T-helper 2 cell (primary cell): ENCODE measurements at regions not wholly inside any gene's neighbourhood (a gene's known extent, or its start where the extent isn't known, plus 50 kb on each side); places are given as distances from the start of the nearest gene placed in this dataset.

ENCODE experiments used
- DNase-seq, 5 experiments: peaks; one replicate each; pipeline versions ENCODE4 v3.0.0 to v3.0.0-alpha.2; 2012 to 2022

DNA sequence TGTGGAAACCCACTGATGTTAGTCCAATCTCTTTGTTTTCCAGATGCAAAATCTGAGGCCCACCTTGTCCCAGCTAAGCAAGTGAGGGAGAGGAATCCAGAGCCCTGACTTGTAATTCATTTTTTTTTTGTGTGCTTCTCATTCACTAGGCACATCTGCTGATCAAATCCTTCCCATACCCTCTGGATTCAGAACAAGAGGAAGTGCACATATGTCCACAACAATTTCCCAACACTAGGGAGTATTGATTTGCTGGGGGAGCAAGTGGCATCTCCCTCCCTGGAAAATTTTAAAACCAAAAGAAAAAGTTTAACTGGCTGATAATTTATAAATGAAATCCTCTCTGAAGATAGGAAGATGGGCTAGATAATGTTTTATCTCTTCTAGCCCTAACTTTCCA, 94.6 kb upstream of the RFC3 start:
- no peak for DNase-seq

GRCh38 chr13:33723772-33724435, 94.0 kb upstream of the RFC3 start:
- DNase-seq: peak; percentile 14 to 90 (median 39)

- no peak for DNase-seq
Observed at GRCh38 chr13:33725340-33725739, 92.6 kb upstream of the RFC3 start.

- DNase-seq: no peak
Observed at GRCh38 chr13:33727297-33728083, 90.5 kb upstream of the RFC3 start.

DNA sequence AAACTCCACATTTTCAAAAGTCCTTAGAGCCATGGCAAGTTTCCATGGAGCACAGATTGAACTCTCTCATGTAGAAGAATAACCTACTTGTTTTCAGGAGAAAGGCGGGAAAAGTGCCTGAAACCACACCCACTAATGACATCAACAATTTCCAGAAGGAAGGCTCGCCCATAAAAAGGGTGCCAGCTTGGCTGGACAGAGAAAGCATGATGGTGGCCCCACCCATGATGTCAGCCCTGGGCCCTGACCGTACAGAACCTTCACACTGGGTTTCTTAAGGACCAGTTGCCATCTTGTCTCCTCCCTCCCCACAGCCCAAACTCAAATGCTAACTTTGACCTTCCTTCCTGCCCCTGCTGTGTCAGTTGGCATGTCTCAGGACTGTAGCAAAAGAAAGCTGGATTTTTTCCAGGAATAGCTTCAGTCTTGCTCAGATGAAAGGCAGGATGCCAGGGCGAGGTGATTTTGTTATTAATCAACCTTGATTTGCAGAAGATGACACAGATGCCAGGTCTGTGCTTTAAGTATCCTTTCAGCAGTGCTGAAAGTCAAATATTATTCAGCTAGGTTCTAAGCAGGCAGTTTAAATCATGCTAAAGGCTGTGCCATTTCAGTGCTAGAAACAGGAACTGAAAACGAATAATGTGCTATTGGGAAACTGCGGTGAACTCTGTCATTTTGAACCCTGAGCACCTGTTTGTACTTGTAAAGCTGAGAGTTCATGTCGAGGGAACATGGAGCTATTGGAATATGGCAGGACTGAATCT, 89.5 kb upstream of the RFC3 start:
- DNase-seq: peak in 1 of 5 experiments; percentile 34

DNA sequence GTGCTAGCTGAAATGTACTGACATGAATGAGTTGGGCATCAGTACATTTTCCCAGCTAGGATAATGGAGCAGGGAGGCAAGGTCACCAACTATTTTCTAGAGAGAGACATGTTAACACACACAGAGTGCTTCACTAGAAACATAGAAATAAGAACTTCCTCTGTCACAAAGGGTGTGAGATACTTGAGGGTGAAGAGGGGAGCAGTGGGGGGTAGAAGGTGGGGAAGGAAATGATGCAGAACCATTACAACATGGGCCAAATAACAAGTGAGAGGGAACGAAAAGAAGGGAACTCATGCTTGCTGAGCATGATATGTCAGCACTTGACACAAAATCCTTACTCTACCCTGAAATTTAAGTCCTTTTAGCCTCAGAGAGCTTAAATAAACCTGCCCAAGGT, 87.8 kb upstream of the RFC3 start:
- no peak for DNase-seq

DNA sequence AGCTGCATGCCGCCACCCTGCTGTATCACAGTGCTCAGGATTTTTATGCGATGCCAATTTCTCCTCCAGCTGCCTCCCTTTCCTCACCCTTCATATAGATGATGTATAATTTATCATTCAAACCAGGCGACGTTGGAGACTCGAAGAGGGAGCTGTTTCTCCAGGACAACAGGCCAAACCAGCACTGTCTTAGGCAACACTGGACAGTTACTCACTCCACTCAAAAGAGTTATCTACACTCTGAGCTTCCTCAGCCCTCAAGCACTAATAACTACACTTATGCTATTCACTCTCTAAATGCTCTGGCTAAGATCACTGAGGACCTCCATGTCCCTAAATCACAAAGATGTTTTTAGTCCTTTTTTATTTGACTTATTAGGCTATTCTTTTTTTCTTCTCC, 87.3 kb upstream of the RFC3 start:
- no peak for DNase-seq

- no peak for DNase-seq
Observed at GRCh38 chr13:33735276-33735675, 82.7 kb upstream of the RFC3 start.

DNA sequence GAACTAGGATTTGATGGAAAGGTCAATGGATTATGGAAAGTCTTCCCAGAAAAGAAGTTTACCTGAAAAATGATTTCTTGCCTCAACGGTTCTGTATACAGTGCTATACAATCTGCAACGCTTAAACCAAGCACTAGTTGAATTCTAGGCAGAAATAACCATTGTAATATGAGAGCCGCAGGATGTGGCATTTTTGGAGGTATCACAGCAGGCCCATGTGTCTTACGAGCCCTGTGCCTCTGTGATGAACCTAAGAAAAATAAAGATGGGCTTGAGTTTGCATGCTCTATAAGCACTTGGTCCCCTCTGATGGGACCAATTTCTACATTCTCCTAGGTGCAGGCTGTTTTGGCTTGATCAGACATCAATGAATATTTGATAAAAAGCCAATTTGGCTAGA, 78.7 kb upstream of the RFC3 start:
- no peak for DNase-seq

DNA sequence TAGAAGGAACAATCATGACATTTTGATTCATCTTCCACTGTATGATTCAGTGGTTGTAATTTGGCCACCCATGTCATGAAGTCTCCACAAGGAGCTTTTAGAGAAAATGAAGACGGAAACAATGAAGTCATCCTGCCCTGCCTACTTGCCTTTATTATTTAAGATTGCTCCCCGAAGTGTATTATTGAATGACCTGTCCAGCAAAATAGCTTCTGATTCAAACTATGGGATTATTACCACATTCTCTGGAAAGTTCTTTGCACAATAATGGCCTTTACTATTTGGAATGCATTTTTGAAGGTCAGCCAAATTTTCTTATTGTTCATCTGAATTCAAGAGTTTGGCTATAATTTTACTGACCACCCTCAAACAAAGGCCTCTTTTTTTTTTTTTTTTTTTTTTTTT, 77.8 kb upstream of the RFC3 start:
- no peak for DNase-seq

GRCh38 chr13:33742321-33742720, 75.6 kb upstream of the RFC3 start:
- DNase-seq: no peak

GRCh38 chr13:33743438-33744368, 74.2 kb upstream of the RFC3 start:
- DNase-seq: peak in 2 of 5 experiments; percentile 17 to 83

- DNase-seq: no peak
Observed at GRCh38 chr13:33744589-33745369, 73.2 kb upstream of the RFC3 start.

DNA sequence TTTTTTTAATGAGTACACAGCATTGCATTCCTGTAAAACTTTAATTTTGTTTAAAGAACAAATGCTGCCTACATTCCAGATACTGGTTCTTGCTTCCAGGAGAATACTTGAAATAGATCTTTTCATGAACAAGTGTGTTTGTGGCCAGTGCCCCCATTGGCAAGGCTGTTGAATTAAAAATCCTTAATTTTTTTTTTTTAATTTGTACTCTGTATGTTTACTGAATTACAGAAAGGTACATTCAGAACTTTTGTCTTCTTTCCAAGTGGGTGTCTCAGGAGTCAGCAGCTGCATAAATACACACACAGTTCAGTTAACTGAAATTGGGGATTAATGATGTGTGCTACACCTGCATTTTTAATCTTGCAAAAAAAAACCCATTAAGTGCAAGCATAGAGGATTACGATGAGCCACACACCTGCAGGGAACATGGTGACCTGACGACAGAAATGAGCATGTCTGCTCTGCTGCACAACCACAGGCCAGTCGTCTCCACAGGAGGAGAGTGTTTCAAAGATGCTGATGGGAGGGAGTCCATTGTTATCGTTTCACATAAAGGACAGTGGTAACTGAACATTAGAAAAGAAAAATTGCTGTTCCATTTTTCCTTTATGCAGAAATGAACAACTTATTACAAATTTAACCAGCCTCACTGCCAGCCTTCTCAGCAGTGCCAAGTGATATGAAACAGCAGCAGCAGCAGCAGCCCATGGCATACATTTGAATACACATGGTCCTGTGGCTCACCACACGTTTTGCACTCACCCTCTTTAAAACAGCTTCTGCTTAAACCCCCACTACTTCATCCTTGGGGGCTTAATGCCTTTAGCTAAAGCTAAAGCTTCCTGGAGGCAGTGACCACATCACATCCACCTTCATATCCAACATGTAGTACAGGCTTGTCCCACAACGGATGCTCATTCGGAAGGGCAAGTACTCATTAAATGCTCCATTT, 72.3 kb upstream of the RFC3 start:
- no peak for DNase-seq

GRCh38 chr13:33746867-33747266, 71.1 kb upstream of the RFC3 start:
- no peak for DNase-seq

DNA sequence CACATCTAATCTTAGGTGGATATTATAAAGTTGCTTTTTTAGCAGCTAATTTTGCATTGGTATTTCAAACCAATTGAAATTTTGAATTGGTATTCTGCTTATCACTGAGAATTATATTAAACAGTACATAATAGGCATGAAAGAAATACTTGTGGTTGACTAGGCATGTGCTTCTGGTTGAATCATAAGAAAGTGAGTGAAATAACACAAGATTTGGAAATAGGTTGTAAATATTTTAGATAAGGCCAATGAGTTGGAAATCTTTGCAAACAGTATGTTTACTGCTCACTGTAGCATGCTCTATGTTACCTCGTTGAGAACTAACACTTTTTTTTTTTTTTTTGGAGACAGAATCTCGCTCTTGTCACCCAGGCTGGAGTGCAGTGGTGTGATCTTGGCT, 66.8 kb upstream of the RFC3 start:
- DNase-seq: no peak

DNA sequence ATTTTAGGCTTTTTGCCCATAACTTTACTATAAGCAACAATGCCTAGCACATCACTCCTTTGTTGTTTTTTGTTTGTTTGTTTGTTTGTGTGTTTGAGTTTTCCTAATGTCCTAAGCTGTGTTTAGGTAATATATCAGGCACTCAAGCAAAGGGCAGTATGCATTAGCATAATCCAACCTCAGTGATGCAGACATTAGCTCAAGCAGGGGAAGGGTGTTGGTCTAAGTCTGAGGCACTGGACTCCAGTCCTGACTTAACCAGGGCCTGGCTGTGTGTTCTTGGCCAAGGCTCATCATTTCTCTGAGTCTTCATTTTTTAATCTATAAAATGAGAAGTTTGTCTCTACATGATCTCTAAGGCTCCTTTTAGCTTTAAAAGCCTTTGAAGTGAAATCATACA, 65.9 kb upstream of the RFC3 start:
- no peak for DNase-seq

DNA sequence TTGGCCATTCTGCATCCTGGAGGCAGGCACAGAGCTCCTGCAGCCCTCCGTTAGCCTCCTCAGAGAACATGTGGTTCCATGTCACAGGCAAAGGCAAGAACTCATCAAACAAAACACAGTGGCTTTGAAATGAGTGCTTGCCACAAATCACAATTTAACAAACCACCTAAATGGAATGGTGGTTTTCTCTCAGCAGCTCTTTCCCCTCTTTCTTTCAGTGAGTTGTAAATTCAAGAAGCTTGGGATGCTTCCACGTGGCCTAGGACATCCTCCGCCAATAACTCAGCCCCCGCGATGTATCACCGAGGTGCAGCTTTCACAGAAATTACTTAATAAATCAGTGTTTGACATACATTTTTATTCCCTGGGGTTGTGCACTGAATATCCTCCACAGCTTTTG, 65.4 kb upstream of the RFC3 start:
- DNase-seq: no peak

DNA sequence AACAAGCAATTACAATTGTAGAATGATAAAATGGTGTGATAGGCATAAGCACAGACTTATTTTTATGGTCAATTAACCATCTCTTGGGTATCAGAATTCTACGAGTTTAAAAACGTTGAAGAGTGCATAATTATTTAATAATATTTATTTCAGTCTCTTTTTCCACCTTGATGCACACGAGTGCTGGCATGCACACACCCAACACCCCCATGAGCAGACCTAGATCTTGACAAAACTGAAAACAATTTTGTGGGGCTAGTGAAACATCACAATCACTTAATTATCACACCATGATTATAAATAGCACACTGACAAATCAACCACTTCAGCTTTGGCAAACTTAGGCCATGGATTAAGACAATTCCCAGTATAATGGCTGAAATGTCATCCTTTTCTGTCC, 61.0 kb upstream of the RFC3 start:
- no peak for DNase-seq

DNA sequence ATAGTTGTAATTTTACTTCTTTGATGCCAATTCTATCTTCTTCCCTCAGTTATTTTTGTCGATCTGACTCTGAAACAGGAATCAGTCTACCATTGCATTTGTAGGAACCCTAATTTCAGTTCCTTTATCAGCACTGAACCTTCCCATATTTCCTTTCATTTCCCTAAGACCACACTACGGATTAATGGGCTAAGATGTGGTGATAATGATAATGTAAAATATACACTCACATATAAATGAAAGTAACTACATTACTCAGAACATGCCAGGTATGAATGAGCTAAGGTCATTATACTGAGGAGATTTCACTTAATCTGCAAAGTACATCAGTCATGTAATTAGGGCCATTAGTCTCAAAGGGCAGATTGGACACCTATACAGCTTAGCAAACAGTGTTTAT, 60.2 kb upstream of the RFC3 start:
- no peak for DNase-seq

DNA sequence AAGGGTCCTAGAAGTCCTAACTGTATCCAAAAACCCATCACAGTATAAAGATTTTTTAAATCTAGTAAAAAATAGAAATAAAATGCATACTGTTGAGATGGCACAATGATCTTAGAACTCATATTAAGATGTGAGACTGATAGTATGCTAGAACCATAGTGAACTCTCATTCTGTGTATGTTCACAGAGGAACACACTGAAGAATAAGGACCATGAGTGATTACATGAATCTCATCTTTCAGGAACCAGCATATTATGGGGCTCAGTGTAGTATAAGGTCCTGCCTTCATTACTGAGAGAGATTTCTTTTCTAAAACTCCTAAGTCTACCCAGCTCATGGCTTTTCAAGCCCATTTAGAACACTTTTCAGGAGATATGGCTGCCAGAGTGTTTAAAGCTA, 59.8 kb upstream of the RFC3 start:
- no peak for DNase-seq
